ENCODE measurements at regions not wholly inside any gene's neighbourhood (a gene's known extent, or its start where the extent isn't known, plus 50 kb on each side); places are given as distances from the start of the nearest gene placed in this dataset.

DNA sequence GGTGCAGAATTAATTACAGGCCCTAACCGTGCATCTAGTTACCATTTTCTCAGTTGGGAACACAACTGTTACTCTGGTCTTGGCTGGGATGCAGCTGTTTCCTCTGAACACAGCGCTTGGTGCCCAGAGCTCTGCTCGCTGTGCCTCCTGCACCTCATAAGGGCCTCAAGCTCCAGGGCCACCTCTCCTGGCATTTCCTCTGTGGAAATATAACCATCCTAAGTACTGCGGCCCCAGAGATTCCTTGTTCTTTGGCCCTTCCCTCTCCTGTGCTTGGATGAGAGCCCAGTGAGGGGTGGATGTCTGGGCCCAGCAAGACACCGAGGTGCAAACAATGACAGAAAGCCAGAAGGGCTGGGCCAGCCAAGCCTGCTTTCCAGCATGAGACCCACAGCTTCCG lies 169.9 kb upstream of the CST7 start:
- DNase-seq = no peak

DNA sequence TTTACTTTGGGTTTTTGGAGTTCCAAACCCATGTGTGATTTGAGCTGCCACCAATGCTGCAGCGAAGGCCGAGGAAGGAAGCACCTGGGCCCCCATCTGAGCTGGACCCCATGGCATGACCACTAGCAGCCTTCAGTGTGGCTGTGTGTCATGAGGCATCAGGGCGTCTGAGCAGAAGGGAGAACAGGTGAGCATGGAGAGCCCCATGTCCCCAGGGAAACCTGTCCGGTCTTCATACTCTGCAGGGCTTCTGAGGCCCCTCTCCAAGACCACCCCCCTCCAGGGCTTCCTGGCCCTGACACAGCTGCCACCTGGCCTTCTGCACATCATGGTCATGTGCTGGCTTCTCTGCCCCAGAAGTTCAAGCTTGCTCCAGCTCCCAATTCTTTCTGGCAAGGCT lies 169.1 kb upstream of the CST7 start:
- no peak for DNase-seq

DNA sequence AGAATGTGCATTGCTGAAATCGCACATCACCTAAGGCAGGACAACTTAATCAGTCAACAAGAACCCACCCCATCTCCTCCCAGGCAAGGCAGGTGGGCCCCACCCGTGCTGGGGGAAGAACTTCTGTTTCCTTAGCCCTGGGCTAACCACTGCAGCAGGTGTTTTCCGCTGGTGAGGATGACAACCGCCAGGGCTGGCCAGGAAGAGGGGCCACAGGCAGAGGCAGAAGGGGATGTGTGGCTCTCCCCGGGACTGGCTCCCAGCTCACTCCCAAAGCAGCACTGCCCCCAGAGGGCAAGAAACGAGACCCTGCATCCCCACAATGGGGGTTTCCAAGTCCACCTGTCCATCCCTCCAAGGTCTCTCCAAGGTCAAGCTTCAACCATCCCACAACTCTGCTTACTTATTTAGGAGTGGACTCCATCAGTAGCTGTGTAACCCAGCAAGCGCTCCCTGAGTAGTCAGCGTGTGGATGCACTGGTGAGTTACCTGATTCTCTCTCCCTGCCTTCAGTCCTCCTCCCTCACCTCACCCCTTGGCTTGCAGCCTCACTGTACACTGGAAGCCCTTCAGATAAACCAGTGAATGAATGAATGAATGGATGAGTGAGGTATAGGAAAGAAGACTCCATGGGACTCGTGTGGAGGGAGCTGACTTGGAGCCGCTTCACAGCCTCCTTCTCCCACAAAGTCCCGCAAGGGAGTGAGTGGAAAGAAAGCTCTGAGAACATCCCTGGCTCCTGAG lies 168.2 kb upstream of the CST7 start:
- DNase-seq = no peak

DNA sequence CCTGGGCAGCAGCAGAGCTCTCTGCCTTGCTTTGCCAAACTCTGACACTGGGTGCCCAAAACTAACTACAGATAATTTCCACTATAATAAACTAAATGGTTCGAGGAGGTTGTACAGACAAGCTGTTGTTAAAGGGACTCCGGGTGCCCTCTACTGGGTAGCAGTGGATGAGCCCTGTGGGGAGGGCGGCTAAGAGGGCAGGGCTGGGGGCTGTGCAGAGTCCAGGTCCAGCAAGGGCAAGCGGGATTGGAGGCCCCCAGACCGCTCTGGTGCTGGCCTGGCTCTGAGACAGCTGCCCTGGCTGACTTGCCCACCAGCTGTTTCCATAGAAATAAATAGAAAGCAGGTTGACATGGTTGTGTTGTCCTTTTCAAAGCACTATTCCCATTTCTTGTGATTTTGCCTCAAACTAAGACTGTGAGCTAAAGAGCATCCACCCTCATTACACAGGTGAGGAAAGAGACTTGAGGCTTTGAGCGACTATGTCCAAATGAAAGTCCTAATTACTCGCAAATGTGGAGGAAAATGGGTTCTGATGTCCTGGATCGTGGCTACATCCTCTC lies 167.6 kb upstream of the CST7 start:
- DNase-seq = peak; percentile 46

DNA sequence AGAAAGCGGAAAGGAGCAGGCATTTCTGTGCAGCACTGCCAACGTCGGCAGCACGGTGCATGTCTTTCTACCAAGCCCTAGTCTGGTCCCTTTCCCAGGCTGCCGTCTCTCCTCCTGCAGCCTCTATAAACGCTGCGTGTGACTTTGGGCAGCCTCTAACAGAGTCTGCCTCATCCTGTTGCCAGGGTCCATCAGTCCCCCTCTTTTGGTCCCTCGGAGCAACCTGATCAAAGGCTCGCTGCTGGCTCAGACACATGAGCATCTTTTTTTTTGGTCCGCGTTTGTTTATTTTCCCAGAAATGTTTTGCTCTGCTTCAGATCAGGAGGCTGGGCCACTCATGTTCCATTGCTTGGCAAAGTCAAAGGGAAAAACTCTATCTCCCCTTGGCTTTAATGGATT lies 166.8 kb upstream of the CST7 start:
- DNase-seq = no peak

DNA sequence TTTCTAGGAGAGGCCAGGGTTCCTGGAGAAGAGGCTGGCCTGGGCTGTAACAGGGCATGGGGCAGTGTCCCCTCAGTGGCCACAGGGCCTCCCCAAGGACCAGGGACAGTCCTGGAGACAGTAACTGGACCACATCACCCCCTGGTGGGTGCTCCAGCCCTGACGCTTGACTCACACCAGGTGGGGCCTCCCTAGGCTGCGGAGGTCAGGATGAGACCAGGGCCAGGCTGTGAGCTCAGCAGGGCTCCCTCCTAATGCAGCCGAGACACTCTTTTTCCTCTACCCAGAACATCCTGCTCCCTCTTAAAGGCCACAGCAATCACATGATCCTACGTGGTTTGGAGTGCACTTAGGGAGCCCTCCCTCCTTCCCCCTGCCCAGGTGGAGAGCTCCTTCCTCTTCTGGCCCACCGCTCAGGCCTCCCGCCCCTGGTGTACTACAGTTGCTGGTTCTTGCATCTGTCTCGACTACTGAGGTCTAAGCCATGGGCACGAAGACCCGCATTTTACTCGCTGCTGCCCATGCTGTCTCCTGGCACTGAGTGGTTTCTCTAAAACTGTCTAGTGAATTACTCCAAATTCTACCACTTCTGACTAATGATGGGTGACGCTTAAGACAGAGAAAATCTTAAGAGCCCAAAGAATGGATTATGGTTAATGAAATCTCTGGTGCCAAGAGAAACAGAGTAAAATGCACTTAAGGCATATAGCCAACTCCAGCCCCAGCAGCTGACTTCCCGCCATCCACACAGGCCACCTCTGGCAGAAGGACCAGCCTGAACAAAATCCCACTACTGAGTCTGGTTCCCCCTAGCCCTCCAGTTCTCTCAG lies 166.1 kb upstream of the CST7 start:
- no peak for DNase-seq

DNA sequence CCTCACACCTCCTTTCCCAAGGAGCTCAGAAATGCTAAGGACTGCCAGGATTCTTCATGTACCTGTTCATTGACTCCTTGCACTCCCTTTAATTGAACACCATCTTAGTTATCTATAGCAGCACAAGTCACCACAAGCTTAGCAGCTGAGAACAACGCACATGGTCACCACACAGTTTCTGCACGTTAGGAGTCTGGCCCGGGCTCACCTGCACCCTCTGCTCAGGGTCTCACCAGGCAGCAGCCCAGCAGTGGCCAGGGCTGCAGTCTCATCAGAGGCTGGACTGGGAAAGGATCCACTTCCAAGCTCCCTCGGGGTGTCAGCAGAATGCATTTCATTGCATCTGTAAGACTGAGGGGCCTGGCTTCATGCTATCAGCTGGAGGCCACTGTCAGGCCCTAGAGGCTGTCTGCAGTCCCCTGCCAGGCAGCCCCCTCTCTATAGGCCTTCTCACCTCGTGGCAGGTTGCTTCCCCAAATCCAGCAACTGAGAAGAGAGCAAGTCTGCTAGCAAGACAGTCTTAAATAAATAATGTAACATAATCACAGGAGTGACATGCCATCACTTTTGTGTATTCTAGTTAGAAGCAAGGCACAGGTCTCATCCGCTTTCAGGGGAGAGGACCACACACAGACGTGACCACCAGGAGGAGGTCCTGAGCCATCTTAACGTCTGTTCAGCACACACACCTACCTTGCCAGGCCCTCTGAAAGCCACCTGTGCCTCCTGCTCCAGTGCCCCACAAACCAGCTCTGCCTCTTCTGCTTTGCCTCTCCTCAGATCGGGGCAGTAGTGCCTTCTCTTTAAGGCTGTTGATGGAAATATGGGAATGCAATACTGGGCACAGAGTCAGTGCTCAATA lies 165.2 kb upstream of the CST7 start:
- DNase-seq = no peak

DNA sequence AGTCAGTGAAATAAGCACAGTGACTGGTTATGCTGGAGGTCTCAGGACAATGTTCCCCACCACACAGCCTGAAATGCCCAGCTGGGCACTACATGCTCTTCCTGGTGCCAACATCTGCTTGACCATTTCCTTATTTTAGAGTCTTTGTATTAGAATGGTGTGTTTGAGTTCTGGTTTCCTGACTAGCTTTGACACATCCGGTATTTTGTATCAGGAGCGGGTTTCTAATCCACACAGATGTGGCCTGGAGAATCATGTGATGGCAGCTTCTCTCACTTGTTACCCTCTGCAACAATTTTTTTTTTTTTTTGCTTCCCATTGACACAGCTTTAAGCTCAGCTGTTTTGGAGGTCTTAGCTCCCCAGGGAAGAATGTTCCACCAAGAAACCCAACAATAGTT lies 164.5 kb upstream of the CST7 start:
- DNase-seq = no peak

DNA sequence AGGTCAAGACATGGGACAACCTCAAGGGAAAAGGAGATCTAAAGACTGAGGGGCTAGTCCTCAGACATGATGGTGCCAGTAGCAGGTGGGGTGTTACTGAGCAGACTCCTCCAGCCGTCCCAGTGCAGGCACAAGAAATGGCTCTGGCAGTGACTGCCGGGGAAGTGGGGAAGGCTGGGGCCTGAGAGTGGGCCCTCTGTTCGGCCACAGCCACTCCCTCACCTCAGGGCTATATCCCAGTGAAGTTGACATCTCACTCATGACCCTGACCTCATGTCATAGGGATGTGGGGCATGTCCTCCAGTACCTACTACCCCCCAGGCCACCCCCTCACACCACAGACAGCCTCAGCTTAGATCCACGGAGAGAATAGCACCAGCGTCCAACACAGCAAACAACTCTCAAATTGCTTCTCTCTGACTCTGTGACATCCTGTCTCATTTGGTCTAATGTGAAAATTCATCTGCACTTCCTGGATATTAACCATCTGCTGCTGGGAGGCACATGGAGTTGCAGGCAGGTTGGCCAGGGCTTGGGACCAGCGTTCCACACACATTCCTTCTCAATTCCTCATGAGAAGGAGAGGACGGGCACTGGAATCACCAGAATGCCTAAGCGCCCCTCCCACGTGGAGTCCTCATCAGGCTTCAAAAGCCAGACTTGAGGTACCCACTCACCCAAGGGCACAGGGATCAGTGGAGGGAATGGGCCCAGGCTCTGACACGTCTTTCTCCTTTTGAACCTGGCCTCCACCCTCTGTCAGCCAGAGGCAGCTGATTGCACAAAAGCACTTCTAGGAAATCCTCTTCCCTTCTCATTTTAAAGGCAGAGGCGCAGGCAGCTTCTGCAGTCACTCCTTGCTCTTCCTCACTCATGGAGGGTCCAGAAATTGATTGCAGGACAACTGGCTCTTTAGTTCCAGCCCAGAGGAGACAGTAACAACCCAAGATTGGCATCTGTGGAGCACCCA lies 163.6 kb upstream of the CST7 start:
- peak; percentile 31 for DNase-seq

DNA sequence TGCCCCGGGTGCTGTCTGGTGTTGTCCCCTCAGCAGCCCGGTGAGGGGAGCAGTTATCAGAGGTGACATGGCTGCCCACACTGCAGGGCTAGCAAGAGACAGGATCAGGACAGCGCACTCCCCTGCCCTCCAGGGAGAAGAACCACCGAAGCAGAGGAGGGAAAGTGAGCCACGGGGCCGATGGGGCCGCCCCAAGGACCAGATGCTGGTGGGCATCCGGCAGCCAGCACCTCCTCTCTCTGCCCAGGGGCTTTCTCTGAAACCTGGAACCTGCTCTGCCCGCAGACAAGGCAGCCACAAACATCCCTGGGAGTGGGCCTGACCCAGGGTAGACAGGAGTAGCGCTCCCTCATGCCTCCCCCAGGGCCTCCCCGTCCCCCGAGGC lies 163.0 kb upstream of the CST7 start:
- no peak for DNase-seq

DNA sequence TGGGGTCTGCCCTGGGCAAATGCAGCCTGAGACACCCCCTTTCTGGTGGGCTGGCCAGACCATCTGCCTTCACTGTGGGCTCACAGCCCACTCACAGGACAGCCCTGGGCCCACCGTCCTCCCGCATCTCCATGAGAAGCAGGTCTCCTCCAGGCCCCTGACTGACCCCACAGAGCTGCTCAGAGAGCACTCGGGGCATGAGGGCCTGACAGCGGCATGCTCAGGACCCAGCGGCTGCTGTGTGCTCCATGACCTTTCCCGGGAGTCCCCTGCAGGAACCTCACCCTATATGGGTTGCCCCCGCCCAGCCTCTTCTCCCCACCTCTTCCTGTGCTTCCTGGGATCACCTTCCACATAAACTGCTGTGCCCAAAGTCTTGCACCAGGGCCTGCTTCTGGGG lies 162.4 kb upstream of the CST7 start:
- DNase-seq = no peak

DNA sequence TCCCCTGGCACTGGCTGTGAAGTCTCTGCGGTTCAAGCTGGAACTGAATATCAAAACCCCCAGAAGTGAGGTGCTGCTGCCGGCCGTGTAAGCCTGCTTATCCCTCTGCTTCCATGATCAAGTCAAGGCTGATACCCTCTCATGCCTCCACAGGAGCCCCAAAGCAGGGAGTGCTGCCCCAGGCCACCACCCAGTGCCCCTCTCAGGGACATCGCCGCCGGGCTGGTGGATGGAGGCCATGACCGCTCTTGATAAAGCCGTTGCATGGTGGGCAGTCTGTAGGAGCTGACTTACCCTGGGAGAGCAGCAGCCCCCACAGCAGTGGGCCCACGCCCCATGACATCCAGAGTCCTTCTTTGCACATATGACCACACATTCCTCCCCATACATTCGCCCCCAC lies 162.0 kb upstream of the CST7 start:
- no peak for DNase-seq

DNA sequence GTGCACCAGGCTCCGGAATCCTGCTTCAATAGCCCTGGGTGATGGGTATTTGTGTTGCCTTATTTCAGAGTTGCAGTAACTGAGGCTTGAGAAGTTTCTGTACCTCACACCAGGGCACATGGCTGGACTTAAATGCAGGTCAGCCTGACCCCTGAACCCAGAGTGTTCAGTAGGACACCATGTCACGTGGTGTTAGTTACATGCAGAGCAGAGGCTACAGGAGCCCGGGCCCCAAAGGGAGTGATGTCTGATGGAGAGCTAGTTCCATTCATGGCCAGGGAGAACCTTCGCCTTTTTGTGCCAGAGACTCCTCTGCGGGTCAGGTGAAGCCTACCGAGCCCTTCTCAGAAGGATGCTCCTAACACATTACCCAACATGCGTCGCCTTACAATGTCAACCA lies 161.4 kb upstream of the CST7 start:
- DNase-seq = no peak

DNA sequence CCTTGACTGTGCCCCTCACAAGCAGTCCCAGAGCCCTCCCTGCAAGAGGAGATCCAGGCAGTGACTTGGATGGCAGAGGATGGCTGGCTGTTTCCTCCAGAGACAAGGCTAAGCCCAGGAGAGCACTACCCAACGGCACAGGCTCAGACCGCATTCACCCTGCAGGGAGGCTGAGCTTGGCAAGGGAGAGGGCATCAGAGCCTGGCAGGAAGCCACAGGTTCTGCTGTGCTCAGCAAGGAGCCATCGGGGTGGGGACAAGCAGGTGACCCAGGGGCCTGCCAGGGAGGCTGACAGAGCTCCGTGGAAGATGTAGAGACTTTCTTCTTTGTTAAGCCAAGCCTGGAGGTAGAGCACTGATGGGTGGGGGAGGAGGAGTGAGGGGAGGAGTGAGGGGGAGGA lies 159.2 kb upstream of the CST7 start:
- DNase-seq = no peak

DNA sequence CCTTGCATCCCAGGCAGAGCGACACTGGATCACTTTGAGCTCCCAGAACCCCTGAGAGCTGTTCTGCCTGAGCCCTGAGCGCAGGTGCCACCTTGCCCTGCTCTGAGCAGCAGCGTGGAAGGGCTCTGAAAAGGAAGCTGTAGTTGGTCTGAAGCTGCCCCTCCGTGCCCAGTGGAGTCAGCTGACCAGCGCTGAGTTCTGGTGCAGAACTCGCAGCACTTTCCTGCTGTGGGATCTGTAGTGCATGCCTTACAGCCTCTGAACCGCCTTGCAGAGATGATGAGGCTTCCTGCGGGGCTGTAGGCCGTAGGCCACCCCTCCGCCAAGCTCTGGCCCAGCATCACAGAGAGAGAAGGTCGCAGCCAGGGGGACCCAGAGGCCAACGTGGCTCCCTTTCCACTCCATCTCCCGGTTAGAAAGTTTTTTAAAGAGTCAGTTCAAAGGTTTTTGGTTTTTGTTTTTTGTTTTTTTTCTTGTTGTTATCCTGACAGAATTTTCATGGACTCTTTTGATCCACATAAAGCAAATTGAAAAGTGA lies 158.3 kb upstream of the CST7 start:
- DNase-seq = no peak

DNA sequence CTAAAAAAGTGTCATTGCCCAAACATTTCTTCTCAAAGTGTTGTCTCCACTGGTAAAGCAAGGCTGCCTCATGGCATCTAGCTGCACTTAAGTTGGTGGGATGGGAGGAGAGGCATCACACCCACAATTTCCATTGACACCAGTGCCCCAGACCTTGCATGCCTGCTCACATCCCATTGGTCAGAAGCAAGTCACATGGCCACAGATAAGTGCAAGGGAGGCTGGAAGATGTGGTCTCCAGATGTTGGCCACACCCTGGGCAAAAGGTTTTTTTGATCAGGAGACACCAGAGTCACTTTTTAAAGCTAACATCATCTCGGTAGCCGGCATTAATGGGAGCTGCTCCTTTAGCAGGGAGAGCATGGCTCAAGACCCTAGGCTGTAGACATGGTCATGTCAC lies 157.1 kb upstream of the CST7 start:
- DNase-seq = no peak

DNA sequence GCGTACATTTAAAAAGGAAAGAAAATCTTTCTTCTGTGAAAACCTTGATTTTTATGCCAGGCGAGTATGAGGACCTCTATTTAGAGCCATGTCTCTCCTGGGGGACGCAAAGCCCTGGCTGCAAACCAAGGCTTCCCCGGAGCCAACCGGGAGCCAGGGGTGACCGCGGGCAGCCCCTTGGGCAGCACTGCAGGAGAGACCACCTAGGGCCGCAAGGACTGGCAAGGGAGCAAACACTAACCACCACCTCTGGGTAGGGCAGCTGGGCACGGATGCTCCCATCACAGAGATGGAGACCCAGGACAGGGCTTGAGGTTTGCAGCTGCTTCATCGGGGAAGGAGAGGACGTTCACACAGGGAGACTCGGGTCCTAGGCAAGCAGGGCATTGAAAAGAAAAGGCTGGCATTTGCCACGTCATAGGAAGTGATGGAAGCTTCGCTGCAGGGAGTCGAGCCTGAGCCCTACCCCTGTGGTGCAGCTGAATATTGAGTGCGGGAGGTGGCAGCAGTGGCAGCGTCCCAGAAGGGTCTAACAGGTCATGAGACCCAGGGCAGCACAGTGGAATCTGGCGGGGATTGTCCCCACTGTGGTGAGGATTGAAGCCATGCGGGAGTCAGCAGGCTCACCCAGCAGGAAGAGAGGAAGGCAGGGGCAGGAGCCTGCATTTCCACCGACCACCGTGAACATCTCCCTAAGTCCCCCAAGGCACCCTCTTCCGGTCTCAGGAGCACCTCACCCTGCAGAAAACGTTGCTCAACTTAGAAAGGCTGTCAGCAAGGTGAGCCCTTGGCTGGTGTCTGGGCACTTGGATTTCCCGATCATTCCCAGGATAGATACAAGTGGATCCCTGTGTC lies 156.2 kb upstream of the CST7 start:
- DNase-seq = no peak

DNA sequence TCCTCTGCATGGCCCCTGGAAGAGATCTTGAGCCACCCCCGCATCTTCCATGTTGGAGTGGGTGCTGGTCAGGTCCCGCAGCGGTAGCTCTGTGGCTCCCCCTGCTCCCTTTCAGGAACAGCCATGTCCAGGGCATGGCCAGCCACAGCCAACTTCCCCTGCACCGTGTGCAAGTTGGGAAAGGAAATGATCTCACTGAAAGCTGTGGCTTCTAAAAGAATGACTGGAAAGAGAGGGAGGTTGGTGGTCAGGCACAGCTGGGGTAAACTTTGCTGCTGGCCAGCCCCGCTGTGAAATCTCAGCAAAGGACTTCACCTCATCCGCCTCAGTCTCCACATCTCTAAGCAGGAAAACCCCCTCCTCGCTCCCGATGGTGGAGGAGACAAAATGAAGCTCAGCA lies 153.6 kb upstream of the CST7 start:
- DNase-seq = no peak

DNA sequence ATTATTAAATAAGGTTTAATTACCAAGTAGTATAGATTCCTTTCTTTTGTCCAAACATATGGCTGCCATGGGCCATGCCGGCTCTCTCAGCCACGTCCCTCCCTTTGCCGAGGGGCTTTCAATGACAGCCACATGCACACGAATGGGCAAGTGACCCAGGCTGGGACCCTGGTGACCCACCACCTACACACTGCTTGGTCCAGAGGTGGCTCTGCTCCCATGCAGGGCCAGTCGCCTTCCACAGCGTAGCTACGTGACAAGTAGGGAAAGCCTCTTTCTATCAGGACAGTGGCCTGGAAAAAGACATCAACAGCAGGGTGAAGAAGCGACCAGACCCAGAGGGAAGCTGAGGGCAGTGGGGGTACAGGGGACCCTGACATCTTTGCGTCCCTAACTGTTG lies 152.8 kb upstream of the CST7 start:
- DNase-seq = no peak

DNA sequence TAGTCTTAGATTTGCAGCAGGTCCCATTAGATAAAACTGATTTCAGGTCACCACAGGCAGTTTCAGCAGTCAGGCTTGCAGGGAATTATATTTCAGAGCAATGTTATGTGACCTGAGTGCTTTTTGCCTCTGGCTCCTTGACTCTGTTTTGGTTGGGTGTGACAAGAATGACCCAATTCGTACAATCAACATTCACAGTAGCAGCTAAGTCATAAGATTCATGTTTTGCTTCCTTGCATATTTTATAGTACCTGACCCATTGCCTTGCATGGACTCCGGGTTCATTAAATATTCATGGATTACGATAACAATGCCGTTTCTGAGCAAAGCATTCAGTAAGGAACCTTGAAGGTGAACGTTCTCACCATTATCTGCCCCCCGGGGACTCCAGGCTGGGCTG lies 152.0 kb upstream of the CST7 start:
- no peak for DNase-seq
